ENCODE measurements at regions not wholly inside any gene's neighbourhood (a gene's known extent, or its start where the extent isn't known, plus 50 kb on each side); places are given as distances from the start of the nearest gene placed in this dataset.
"Not testable (repeated sequence)": the region's sequence is repeated elsewhere in the genome, so short reads cannot be mapped to it uniquely, and the experiment has no call there.

GRCh38 chr20:48141660-48142515 lies 356.6 kb upstream of the SULF2 start:
- DNase-seq, result no peak

DNA sequence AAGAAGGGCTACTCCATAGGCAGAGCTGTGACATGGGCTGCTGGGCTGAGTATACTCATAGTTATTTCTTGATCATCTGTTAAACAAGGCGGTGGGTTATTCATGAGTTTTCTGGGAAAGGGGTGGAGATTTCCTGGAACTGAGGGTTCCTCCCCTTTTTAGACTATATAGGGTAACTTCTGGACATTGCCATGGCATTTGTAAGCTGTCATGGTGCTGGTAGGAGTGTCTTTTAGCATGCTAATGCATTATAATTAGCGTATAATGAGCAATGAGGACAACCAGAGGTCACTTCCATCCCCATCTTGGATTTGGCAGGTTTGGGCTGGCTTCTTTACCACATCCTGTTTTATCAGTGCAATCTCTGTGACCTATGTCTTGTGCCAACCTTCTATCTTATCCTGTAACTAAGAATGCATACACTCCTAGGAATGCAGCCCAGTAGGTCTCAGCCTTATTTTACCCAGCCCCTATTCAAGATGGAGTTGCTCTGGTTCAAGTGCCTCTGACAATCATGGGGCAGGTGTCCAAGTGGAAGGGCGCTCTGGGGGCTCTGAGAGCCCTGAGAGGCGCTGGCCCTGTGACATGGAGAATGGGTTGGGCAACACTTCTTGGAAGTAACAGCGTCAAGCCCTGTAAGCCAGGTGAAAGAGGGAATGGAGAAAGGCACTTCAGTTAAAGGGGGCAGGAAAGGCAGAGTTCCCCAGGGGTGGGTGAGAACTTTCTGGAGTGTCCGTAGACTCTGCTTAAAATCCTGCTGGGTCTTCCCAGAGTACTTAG lies 354.2 kb upstream of the SULF2 start:
- no peak for DNase-seq

GRCh38 chr20:48132834-48133233 lies 347.6 kb upstream of the SULF2 start:
- DNase-seq, result no peak

DNA sequence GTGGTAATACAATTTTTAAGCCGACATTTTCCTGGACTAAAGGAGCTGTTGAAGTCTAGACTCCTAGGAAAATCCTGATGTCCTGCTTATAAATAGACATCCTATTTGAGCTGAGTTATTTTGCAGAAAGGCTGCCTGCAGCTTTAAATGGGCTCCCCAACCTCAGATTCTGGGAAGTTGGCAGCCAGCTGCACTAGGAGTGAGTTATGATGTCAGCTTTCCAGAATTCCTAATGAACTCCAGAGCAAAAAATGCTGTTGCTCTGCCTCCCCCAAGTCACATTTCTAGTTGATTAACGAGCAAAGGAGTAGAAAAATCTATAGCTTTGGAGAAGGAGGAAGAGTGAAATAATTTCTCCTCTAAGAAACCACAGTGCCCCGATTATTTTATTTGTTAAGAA lies 346.3 kb upstream of the SULF2 start:
- DNase-seq, result no peak

DNA sequence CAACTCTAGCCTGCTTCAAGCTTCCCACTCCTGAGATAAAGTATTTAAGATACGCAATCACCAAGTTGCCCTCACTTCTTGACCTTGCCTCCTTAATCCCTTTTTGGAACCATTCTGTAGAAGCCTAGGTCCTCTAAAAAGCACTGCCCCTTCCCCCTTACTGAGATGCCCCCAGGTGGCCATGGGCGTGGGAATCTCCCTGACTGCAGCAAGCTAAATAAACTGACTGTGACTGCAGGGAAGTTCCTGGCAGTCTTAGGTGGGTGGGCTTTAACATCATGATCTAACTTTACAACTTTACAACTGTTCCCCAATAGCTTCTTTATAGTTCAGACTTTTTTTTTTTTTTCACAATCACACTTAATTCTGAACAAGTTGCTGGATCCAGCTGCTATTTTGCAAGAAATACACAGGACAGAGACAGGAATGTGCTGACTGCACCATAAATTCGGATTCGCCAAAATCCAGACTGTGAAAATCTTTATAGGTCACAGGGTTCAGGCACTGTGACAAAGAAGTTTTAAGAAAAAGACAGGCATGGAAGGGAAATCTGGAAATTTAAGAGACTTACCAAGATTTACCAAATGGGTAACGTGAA lies 344.2 kb upstream of the SULF2 start:
- DNase-seq, result no peak

DNA sequence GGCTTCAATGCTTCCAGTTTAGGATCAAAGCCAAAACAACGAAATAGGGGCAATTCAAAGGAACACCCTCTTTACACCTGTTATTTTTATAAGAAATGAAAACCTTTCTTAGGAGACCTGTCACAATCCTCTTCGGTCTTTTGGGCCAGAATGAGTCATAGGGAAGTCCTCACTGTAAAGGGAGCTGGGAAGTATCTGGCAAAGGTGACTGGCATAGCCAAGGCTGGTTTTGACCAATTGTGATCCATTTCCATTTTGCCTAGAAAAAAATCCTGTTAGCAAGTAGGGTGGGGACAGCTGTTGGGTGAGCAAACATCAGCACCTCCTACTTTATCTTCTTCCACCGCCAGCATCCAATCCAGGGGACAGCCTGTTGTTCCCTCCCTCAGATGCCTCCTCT lies 343.2 kb upstream of the SULF2 start:
- DNase-seq, result no peak

GRCh38 chr20:48127964-48128363 lies 342.7 kb upstream of the SULF2 start:
- not testable (repeated sequence) for DNase-seq

DNA sequence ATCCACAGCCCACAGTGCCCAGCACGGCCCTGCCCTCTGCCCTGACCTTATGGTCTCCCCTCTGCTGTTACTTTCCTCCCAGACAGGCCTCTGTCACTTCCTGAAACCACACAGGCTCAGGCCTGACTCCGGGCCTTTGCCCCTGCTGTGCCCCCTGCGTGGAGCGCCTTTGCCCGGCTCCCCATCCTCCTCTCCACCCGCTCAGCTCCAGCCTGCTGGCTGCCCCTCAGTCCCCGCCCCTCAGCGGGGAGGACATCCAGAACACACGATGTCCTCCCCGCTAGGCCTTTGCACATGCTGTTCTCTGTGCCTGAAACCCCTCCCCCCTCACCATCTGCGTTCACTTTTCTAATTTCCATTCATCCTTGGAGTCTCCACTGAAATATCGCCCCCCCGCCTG lies 341.9 kb upstream of the SULF2 start:
- DNase-seq, result not testable (repeated sequence)

- DNase-seq, result no peak
Measured at GRCh38 chr20:48126227-48126740, 341.0 kb upstream of the SULF2 start.

DNA sequence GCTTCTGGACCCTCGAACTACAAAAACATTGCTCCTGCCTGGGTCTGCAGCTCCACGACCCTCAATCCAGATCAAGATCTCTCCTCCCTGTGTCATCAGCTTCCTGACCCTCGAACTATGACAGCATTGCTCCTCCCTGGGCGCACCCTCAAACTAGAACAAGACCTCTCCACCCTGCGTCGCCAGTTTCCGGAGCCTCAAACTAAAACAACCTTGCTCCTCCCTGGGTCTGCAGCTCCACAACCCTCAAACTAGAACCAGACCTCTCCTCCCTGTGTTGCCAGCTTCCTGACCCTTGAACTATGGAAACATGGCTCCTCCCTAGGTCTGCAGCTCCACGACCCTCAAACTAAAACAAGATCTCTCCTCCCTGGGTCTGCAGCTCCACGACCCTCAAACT lies 339.7 kb upstream of the SULF2 start:
- no peak for DNase-seq

- DNase-seq, result no peak
Measured at GRCh38 chr20:48124181-48124782, 339.0 kb upstream of the SULF2 start.

GRCh38 chr20:48120120-48120519 lies 334.8 kb upstream of the SULF2 start:
- no peak for DNase-seq

DNA sequence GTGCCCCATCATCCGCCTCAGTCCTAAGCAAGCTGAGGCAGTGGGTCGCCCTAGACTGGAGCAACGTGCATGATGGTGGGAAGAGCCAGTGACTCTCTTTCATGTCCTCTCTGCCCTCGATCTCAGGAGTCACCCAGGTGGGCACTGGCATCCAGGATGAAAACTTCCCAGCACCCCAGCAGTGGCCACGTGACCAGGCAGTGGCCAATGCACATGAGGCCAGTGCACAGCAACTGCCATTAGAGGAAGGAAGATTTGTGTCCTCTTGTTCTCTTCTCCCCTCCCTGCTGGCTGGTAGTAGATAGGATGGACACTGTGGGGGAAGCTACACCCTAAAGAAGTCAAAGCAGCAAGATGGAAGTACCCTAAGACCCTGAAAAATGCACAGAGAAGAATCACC lies 334.1 kb upstream of the SULF2 start:
- DNase-seq, result not testable (repeated sequence)

DNA sequence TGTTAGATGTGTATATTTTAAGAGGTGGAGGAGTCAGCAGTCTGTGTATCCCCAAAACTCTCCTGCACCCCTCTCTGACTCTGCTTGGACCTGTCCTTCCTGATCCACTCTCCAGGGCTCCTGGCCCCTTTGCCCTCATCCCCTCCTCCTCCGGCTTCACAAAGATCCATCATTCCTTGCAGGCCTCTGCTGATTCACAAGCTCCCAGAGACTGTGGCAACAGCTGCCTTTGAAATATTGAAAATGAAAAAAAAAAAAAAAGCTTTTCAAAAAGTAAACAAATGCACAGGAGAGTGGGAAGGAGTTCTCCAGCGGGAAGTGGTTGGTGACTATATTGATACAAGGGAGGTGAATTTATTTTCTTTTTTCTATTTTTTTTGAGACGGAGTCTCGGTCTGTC lies 330.2 kb upstream of the SULF2 start:
- DNase-seq, result no peak

GRCh38 chr20:48107560-48107959 lies 322.3 kb upstream of the SULF2 start:
- DNase-seq, result no peak

- DNase-seq, result no peak
Measured at GRCh38 chr20:48106428-48106827, 321.1 kb upstream of the SULF2 start.

DNA sequence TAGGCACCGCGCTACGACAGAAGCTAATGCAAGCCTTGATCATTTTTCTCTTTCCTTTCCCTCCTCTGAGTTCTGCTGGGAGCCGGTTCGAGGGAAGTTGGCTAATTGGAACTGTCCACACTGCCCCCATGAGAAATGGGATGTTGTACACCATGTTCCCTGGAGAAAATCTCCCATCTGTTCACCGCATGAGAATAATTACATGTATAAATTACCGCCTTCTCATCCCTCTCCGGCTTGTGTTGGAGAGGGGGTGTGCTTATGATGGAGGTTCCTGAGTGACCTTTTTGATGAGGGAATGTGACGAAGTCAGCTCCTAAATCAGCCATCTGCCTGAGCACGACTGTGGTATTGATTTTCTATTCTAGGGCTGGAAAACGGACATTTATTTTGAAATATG lies 320.2 kb upstream of the SULF2 start:
- DNase-seq, result no peak

DNA sequence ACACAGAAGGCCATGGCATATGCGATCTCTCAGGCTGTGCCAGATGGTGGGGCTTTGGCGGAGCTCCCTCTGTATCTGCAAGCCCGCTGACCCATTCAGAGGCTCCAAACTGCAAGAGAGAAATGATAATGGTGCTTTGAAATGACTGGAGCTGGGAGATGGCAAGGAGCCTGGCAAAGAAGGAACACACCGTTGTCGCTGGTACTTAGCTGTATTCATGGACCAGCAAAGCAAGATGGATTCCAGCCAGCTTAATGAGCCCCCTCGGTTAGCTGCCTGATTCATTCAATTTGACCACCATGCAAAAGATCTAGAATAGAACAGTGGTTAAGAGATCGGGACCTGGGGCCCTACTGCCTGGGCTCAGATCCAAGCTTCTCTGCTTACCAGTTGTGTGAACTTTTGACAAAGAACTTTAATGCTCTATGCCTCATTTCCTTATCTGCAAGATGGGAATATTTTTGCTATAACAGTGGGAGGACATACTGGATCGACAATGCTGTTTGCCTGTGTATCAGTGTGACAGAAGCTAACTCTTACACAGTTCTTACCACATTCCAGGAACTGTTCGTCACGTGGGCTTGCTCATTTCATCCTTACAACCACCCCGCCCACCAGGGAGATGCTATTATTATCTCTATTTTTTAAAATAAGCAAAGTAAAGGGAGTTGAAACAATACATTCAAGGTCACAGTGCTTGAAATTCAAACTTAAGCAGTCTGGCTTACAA lies 317.8 kb upstream of the SULF2 start:
- DNase-seq, result no peak

GRCh38 chr20:48102076-48102787 lies 317.0 kb upstream of the SULF2 start:
- DNase-seq, result no peak

DNA sequence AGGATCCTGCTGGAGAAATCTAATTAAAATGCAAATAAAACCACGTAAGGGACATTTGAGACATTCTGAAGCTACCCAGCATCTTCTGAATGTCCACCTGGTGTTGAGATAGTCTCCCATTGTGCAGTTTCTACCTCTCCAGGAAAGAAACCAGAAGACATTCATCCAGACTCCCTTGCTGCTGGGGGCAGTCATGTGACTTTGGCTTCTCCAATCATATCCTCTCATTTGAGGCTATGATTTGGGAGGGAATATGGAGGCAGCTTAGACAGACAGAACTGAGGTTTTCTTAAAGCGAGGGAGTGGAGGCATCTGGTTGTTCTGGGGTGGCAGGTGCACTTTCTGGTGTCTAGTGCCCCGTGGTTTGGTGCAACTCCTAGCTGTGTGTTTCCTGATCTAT lies 315.2 kb upstream of the SULF2 start:
- DNase-seq, result no peak

DNA sequence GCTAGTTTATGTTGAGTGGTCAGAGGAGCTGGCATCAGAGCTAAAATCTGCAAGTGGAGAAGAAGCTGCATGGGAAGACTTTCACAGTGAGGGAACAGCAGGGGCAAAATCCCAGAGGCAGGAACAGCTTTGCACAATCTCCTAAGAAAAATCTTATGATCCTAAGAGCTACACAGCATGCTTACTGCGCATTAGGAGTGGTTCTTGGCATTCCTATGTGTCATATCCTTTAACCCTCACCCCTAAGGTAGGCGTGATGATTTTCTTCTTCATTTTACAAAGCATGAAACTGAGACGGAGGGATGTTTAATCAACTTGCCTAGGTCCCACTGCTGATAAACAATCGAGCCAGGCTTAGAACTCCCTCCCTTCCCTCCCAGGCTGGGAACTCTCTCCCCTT lies 313.6 kb upstream of the SULF2 start:
- no peak for DNase-seq

- no peak for DNase-seq
Measured at GRCh38 chr20:48098099-48098498, 312.8 kb upstream of the SULF2 start.
